Hematopoietic multipotent progenitor cell treated with erythropoietin and hydrocortisone succinate and interleukin-3 and kit ligand, for 8 days (in vitro differentiated cells): ENCODE measurements at regions not wholly inside any gene's neighbourhood (a gene's known extent, or its start where the extent isn't known, plus 50 kb on each side); places are given as distances from the start of the nearest gene placed in this dataset.

ENCODE experiments used
- DNase-seq: peaks from one replicate; pipeline ENCODE4 v3.0.0-alpha.2; 2015

DNA sequence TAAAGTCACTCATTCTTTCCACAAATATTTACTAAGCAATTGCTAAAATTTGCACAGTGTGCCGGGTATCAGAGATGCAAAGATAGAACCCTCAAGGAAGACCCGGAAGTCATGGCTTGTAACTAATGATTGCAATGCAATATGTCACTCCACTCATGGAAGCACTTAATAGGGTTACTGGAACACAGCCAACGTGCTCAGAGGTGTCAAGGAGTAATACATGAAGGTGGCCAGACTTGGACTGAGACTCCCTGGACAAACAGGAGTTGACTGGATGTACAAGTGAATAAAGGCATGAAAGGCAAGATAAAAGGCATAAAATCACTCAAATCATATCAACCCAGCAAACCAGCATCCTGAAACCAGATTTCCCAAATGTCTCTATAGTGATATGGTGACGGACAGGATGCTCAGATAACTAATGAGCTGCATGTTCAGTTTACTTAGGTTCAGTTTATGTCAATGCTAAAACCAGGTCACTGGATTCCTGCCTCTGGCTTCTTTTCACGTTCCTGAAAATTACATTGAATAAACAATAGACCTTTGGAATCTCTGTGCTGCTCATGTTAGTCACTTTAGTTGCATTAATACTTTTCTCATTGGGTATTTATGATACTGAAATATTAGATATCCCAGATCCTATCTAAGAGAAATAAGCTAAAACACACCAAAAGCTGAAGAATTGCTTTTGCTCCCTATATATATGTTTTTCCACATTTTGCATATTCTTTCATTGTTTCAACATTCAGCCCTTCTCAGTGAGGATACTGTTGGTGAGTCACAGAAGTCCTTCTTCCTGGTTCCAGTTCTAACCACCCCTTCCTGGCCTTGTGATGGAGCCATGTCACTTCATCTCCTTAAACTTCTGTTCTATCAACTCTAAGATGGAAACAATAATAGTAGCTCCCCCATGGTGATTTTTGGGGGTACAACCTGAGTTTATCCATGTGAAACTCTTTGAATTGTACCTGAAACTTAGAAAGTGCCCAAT, 688.9 kb upstream of the ID2 start:
- DNase-seq = no peak

- no peak for DNase-seq
Observed at GRCh38 chr2:7994397-7994951, 687.4 kb upstream of the ID2 start.

- DNase-seq = no peak
Observed at GRCh38 chr2:7997279-7997678, 684.6 kb upstream of the ID2 start.

DNA sequence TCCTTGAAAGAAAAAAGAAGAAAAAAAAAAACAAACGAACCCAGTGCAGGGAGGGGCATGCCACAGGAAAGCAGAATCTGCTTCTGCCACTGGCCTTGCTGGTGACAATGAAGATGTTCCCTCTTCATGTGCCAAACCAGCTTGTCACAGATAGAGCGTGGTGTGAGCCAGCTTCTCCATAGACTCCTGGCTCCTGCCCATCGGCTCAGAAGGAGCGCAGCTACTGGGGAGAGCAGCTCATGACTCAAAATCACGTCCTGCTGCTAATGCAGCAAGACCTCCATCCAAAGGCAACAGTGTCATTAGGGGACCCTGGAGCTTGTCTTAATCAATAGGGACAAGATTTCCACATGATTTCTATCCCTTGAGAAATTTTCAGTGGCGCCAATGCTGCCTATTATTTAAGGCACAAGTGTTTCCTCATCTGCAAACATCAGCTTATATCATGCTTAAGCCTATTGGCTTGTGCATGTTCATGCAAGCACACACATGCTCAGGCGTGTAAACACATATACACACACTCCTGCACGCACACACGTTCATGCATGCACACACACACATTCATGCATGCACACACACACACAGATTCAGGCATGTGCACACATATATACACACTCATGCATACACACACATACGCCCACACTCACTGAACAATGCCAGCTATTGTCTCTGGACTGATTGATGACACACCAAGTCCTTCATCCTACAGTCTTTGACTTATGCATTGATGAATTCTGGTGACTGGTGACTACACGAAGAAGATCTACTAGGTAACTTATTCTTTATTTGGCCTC, 682.0 kb upstream of the ID2 start:
- DNase-seq = no peak

- DNase-seq = peak; percentile 39
Observed at GRCh38 chr2:8000870-8001269, 681.0 kb upstream of the ID2 start.

- no peak for DNase-seq
Observed at GRCh38 chr2:8002765-8003393, 679.0 kb upstream of the ID2 start.

DNA sequence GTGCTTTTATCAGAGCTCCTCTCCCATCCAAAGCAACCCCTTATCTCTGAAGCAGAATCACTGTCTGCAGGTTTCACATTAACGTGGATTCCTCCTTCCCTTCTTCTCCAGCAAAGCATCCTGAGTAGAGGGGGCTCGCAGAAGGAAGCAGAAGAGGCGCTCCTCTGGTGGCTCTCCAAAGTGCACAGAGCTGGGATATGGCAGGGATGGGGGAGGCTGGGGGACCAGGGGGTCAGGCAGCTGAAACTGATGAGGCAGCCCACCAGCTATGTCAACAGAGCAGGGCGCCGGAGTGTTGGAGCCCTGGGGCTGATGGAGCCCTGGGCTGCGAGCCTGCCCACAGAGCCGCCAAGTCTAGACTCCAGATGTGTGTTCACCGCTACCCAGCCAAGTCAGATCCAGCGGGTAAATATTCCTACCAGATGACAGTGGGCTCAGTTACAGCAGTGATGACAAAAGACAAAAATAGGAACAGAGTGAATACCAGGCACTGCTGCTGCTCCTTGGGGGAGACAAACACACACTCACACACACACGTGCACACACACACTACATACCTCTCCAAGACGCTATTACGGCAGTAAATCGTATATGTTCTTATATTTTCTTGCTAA, 678.3 kb upstream of the ID2 start:
- DNase-seq = no peak

DNA sequence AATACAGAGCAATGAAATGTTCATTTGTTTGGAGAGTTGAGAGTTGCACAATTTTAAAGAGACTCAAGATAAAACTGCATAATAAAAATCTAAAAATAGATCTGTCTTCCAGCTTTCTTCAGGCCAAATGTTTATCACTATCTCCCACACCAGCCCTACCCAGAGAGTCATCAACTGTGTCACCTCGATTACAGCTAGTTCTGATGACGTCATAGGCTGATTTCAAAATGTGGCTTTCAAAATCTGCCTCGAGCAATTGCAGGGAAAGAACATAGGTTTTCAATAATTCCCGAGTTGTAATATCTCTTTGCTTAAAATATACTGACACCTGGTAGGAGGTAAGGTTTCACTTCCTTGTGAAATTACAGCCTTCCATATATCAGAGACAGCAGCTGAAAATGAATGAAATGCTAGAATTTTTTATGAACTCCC, 677.6 kb upstream of the ID2 start:
- peak; percentile 84 for DNase-seq

- no peak for DNase-seq
Observed at GRCh38 chr2:8006181-8006580, 675.7 kb upstream of the ID2 start.

GRCh38 chr2:8006626-8007025, 675.2 kb upstream of the ID2 start:
- no peak for DNase-seq

DNA sequence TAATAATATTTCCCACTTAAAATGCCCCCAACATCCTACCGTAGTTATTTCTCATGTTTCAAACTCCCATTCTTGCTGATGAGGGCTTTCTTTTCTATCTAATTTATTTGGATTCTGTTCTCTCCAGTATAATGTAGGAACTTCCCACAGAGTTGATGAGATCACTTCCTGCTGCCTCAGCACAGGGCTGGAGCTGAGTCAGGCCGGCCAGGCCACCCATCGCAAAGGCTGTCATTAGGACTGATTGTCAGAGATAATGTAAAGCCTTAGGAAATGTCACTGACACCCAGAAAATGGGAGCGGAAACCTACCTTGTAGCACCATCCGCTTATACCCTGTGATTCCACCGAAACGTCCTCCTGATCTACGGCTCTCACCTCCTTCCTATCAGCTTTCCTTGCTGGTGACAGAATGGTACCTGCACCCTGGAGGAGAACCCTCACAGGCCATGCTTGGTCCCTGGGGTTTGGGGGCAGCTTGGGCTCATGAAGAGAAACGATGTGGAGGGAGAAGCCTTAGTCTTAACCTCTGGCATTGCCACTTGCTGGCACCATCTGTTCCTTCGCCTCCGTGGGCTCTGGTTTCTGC, 672.8 kb upstream of the ID2 start:
- no peak for DNase-seq

GRCh38 chr2:8015848-8016600, 665.8 kb upstream of the ID2 start:
- DNase-seq = no peak

GRCh38 chr2:8016688-8017087, 665.2 kb upstream of the ID2 start:
- no peak for DNase-seq

GRCh38 chr2:8018956-8019355, 662.9 kb upstream of the ID2 start:
- DNase-seq = no peak

- no peak for DNase-seq
Observed at GRCh38 chr2:8019934-8020333, 661.9 kb upstream of the ID2 start.

GRCh38 chr2:8021921-8022320, 659.9 kb upstream of the ID2 start:
- no peak for DNase-seq

GRCh38 chr2:8022908-8023640, 658.8 kb upstream of the ID2 start:
- DNase-seq = no peak

DNA sequence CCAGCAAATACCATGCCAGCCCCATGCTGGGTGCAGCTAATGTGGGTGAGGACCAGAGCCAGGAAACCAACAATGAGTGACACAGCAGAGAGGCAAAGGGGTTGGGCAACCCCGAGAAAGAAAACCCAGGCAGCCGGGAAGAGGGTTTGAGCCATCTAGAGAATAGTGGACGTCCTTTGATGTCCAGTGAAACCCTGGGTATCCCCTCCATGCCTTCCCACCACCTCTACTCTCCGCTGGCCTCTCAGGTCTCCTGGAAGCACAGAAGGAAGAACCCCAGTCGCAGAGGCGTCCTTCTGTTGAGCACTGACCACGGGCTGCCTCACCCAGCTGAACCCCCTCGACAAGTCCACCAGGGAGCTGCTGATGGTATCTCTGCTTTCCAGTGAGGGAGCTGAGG, 657.4 kb upstream of the ID2 start:
- DNase-seq = no peak

DNA sequence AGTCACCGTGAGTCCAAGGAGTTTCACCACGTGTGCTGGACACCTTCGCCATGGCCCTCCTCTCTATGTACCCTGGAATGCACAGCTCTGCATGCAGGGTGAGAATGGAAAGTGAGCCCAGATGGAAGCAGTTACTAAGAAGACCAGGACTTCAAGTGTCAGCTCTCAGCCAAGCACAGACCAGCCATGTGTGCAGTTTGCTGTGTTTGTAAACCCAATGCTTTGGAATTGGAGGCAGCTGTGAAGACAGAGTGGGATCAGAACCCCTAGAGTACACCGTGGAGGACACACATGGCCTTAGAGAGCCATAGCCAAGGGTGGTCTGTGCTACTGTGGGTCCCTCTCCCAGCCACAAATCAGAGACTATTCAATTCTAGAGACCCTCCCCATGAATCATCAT, 655.5 kb upstream of the ID2 start:
- DNase-seq = no peak

- no peak for DNase-seq
Observed at GRCh38 chr2:8027387-8027786, 654.5 kb upstream of the ID2 start.

GRCh38 chr2:8028036-8028435, 653.8 kb upstream of the ID2 start:
- DNase-seq = no peak
